ENCODE measurements at regions not wholly inside any gene's neighbourhood (a gene's known extent, or its start where the extent isn't known, plus 50 kb on each side); places are given as distances from the start of the nearest gene placed in this dataset.

DNA sequence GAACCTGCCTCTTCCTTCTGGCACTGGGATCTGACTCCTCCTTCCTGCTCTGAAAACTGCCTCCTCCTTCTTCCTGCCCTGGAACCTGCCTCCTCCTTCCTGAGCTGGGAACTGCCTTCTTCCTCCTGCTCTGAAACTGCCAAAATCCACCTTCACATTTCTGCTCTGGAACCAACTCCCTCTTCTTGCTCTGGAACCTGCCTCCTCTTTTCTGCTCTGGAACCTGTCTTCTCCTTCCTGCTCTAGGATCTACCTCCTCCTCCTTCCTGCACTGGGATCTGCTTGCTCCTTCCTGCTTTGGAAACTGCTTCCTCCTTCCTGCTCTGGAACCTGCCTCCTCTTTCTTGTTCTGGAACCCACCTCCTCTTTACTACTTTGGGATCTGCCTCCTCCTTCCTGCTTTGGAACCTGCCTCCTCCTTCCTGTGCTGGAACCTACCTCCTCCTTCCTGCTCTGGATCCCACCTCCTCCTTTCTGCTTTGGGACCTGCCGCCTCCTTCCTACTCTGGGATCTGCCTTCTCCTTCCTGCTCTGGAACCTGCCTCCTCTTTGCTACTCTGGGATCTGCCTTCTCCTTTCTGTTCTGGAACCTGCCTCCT is 315.5 kb downstream of the PRL start:
- no peak for DNase-seq (ENCODE audit: low read depth in 2 of 3, low spot score in 2 of 3)

DNA sequence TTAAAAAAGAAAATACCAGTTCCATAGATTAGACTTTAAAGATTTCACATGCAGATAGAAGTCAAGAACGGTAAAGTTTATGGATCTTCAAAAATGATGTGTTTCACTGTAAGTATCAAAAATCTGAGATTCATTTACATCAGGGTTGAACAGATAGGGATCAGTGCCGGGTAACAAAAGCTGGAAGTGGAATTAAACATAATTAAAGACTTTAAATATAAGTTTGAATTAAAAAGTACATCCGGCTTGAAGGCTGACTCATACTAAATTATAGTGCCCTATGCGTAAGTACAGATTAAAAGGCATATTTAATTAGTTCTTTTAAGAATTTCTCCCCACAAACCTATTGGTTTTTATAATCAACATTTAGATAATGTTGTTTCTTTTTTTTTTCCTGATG is 312.7 kb downstream of the PRL start:
- DNase-seq (ENCODE audit: low read depth in 2 of 3, low spot score in 2 of 3), result no peak

DNA sequence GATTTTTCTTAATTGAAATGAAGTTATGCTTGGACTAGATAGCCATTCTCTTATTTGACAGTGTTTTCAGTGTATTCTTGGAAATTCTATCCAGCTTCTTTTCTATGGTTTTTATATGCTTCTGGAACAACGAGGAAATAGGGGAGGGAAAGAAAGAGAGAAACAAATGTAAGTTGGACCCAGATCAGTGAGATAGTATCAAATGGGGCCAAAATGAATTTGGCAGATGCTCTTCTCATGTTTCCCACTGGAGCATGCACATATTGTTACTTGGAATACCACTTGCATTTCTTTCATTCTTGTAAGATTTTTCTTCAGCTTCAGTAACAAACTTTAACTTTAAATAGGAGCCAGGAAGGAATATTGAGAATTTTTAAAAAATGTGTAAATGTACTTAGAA is 312.3 kb downstream of the PRL start:
- DNase-seq (ENCODE audit: low read depth in 2 of 3, low spot score in 2 of 3), result no peak

DNA sequence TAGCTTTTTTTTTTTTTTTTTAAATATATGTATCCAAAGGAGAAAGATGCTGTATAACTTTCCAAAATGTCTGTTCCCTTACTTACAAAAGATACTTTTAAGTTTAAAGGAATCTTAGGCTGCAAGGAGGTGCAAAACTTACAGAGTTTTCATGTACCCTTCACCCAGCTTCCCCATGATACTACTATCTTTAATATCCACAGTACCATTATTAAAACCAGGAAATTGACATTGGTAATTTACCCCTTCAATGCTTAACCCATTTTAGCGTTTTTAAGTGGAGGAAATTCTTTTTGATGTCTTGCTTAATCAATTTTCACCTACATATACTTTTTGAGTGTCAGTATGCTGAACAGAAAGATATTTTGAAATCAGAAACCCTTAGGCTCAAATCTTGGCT is 310.9 kb downstream of the PRL start:
- DNase-seq (ENCODE audit: low read depth in 2 of 3, low spot score in 2 of 3), result no peak

DNA sequence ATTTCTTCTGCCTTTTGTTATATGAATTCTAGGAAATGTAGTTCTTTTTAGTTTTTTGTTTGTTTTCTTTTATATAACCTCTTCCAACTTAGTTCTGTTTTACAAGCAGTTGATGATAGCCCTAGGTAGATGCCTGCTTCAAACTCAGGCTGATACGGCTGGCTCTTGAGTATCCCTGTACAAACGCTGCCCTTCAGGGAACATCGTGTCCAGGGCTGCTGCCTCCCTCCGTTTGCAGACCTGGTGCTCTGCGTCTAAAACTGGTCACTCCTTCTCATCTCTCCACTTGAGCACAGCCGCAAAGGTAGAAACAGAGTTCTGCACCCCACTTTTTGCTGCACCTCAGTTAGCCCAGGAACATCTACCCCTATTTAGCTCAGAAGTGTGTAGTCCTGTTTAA is 310.1 kb downstream of the PRL start:
- no peak for DNase-seq (ENCODE audit: low read depth in 2 of 3, low spot score in 2 of 3)

DNA sequence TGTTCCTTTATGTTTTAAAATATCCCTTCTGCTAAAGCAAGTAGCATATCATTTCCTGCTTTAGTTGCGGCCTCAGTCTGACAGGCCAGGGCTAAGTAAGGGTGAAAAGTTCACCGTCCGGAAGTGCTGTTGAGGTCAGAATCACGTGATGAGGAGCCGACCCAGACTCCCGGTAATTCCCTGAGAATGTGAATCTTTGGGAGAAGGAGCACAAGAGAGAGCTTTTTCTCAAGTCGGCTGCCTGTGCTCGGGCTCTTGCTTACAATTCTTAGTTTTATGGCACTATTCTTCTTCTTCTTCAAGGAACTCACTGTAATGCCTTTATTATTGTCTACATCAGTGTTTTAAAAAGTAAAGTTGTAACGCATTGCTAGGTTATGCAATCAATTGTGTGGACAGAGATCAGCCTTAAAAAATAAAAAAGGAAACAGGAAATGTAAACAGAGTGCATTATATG is 309.3 kb downstream of the PRL start:
- peak in 2 of 3 donors; percentile 42 to 68 for DNase-seq (ENCODE audit: low read depth in 2 of 3, low spot score in 2 of 3)

DNA sequence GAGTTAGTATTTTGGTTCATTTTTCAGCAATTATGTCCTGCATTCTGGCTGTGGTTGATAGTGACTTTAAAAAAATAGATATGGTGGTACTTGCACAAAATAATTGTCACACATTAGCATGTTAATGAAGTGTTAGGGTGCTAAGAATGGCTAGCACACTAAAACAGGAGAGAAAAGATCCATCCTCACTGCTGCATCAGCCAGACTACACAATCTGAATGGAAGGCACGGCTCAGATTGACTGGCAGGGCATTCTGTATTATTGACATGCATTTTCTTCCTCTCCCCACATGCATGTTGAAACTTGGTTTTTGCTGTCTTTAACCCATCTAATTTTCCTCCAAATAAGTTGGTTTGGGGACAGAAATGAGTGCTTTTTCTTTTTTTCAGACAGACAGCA is 306.3 kb downstream of the PRL start:
- DNase-seq (ENCODE audit: low read depth in 2 of 3, low spot score in 2 of 3), result no peak

DNA sequence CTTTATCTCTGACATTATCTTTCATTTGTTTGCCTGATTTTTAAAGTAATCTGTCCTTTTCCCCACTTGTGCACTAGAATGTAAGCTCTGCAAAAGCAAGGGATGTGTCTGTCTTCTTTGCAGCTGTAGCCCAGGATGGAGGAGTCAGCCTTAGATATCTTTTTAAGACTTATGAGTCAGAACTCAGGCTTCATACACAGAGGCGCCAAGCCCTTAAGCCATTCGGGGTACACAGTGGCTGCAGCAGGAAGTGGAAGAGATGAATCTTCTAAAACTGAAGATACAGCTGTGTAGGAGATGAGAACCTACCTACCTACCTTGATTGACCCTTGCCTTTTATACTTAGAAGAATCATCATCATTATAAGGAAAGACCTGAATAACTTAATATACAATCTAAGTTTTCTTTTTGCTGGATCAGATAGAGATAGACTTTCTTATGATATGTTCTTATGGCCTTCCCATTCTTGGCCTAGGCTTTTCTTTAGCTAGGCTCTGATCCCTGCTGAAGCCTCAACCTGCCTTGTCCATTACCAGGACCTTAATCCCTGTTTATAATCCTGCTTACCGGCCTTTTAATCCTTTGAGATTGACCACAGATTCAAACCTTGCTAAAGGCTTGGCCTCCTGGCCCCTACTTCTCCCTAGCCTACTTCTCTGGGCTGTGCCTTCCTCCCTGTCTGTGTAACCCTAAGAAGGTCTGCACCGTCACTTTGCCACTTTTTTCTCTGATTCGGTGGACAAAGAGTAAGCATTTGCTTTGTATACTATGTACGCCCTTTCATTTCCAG is 304.5 kb downstream of the PRL start:
- no peak for DNase-seq (ENCODE audit: low read depth in 2 of 3, low spot score in 2 of 3)

DNA sequence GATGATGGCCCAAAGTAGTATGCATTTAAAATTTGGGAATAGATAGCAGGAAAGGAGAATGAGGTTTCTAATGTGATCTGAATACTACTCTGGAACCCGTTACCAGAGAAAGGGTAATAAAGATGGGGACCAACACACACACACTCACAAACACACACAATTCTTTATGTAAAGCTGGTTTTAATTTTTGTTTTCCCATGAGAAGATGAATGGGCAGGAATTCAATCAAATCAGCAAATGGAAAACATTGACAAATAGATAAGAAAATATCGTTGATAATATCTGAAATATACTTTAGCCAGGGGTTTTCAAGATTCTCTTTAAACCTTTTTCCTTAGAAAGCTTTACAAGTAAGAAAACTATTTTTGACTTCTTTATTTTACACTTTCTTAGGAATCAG is 303.0 kb downstream of the PRL start:
- DNase-seq (ENCODE audit: low read depth in 2 of 3, low spot score in 2 of 3), result no peak

DNA sequence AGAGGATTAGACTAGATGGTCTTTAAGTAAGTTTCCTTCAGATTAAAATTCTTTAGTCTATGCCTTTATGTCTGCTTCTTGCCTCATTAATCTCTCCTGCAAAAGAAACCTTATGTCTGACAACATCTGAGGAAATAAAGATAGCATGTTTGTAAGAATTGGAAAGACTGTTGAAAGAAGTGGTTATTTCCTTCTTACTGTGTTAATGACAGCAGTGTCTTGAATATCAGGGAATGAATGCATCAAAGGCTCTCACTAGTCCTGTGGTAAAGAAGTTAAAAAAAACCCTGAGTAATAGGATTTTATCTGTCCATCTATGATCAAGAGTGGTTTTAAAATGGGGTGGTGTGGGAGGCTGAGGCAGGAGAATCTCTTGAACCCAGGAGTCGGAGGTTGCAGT is 302.0 kb downstream of the PRL start:
- no peak for DNase-seq (ENCODE audit: low read depth in 2 of 3, low spot score in 2 of 3)

DNA sequence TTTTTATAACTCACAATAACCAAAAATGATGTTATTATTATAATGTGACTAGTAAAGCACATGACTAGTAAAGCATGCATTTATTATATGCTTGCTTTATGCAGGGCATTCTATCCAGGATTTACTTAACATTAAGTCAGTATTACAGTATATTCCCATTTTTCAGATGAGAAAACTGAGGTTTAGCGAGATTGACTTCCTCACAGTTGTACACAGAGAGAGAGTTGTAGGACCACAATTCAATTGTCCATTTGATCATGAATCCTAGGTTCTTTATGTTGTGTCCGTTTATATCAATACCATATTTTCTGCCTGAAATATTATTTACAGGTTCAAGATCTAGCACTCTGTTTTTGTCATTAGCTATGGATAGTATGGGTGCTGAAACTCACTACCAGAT is 301.5 kb downstream of the PRL start:
- no peak for DNase-seq (ENCODE audit: low read depth in 2 of 3, low spot score in 2 of 3)

DNA sequence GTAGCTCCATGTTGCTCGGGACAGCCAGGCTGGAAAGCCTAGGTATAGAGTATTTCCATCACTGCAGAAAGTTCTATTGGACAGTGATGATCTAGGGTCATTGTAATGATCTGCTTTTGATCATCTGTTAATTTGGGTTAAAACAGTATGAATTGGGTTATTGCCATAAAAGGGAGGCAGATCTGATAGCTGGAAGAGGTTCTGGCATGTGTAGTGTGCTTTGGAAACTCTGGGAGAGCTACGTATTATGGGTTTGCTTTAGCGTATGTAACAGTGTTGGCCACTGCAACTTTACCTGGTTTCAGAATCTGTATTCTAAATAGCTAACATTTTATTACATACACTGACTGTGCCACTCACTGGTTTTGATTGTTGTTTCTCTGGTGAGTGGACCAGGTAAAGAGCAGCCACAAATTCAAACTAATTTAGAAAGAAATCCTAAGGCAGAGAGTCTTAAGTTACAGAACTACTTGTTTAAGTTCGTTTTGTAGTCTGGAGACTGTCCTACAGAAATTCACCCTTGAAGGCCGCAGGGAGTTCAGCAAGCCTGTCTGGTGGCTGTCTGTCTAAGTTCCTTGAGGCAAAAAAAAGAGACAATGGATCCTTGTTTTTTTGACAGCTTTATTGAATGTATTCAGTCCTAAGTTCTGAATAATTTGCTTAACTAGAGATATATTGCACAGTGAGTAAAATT is 300.3 kb downstream of the PRL start:
- no peak for DNase-seq (ENCODE audit: low read depth in 2 of 3, low spot score in 2 of 3)

DNA sequence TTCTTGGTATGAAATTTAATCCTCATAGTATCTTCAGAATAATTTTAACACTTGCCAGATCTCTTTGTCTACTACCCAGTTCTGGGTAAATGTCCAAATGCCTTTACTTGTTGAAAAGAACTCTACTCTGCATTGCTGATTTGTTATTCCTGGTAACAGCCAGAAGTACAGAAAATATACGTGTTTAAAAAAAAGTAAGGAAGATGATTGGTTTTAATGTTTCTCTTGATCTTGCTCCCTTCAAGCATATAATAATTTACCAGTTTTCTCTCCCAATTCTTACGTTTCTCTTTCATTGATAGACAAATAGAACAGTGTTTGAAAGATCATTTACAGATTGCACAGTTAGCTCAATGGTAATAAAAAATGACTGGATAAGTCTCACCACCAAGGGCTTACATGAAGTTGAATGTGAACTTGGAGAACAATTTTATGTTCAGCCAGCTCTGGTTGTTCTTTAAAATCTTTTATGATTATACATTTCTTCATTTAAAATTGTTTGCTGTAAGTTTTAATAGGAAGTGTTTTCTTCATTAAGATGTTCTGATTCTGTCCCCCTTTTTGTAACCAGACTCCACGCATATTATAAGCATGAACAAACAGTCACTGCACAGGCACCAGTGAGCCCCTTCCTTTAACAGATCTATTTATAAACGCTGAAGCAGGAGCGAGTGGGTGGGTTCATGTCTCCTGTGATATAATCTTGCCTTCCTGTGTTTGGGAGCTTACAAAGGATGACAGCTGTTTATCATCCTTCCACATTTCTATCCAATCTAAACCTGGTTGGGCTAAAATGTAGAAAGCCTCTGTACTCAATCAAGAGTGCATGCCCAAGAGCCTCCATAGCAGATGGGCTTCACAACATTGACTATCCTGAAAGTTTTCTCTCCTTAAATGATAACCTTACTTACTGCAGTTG is 299.5 kb downstream of the PRL start:
- DNase-seq (ENCODE audit: low read depth in 2 of 3, low spot score in 2 of 3), result peak in 1 of 3 donors; percentile 10

DNA sequence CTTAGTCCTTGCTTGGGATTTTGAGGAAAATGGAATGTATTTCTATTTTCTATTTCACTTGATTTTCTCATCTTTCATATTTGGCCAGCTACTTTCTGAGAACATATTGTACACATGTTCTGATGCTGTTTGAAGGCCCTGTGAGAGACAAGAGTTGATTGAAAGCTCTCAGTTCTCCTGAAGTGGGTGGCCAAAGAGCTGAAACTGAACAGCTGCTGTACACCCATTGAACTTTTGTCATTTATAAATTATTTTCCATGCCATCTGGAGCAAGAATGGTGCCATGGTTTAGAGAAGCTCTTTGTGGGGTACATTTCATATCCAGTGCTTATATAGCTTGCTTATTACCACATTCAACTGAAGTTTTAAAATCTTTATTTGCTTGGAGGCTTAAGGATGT is 298.3 kb downstream of the PRL start:
- no peak for DNase-seq (ENCODE audit: low read depth in 2 of 3, low spot score in 2 of 3)

DNA sequence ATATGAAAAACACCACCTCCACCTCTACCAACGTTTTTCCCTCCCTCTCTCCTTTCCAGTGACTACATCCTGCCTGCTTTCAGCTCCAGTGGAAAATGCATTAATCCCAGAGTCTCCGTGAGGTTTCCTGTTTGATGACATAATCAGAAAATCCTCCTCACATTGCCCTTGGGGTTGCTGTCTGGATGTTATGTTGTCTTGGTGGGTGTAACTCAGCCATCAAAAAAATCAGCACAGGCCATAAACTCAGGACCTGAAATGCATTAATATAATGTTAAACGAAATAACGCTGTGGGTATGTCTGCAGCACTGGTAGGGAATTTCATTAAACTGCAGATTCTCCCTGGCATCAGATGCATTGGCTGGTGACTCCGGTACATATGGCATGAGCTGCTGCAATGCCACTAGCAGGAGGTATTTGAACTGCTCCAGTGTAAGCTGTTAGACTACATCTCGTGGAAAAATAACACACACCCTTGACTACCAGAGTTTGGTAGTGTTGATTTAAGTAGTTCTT is 297.8 kb downstream of the PRL start:
- no peak for DNase-seq (ENCODE audit: low read depth in 2 of 3, low spot score in 2 of 3)

DNA sequence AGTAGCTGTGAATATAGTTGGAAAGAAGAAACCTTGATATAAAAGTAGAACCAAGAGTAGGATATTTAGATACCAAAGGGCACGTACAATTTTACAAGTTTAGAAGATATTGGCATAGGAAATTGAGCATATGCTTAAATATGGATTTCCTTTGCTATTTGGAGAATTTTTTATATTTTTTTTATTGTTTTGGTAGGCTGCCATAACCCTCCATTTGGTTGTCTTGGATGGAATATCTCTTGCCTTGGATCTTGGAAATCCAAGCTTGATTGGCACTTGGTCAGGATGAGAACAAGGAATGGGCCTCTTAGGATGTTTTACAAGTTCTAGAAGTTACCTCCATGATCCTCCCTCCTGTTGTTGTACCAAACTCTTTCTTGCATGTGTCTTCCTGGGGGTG is 297.1 kb downstream of the PRL start:
- no peak for DNase-seq (ENCODE audit: low read depth in 2 of 3, low spot score in 2 of 3)

DNA sequence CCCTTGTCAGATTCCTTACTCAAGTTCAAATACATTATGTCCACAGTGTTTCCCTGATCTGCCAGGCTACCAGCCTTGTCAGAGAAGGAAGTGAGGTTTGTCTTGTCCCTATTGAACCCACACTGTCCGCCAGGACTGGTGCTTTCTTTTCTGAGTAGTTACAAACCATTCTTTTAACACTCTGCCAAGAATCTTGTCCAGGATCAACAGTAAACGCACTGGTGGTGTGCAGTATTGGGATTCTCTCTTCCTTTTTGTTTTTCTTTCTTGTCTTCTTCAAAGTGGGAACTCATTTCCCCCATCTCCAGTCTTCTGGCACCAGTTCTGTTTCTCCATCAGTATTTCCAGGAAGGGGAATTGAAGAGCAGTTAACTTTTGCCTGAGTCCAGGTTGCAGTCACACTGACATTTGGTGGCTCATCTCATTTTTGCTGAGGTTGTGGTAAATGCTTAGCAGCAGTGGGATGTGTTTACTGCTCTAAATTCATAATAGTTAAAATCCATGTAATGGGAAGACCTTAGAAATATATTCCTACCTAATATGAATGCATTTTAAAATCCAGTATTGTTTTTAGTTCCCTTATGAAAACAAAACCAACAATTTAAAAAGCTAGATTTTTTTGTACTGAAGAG is 295.3 kb downstream of the PRL start:
- no peak for DNase-seq (ENCODE audit: low read depth in 2 of 3, low spot score in 2 of 3)

DNA sequence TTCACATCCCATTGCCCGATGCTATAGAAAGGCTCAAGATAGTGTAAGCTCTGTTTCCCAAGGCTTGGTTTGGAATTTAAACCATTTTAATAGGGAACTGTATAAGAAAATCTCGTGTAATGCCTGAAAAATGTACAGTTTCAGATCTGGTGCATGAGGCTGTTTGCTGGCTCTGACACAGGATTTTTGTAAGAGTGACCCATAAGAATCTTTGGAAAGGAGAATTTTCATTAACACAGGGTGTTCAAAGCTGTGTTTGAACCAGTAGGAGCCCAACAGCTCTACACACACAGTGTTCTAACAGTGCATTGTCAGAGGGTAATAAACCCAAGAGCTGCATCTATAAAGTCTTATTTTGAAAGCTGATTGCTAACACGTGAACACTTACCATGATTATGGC is 293.5 kb downstream of the PRL start:
- DNase-seq (ENCODE audit: low read depth in 2 of 3, low spot score in 2 of 3), result no peak

DNA sequence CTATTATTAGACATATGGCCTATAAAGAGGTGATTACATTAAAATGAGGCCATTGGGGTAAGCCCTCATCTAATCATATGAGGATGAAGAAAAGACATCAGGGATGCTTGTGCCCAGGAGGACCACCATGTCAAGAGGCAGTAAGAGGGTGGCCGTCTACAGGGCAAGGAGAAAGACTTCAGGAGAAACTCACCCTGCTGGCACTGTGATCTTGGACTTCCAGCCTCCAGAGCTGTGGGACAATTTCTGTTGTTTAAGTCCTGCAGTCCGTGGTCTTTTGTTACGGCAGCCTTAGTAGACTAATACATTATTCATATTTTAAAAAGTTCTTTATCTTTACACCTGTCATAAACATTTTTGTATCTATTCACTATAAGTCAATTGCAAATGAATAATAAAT is 290.0 kb downstream of the PRL start:
- DNase-seq (ENCODE audit: low read depth in 2 of 3, low spot score in 2 of 3), result no peak

DNA sequence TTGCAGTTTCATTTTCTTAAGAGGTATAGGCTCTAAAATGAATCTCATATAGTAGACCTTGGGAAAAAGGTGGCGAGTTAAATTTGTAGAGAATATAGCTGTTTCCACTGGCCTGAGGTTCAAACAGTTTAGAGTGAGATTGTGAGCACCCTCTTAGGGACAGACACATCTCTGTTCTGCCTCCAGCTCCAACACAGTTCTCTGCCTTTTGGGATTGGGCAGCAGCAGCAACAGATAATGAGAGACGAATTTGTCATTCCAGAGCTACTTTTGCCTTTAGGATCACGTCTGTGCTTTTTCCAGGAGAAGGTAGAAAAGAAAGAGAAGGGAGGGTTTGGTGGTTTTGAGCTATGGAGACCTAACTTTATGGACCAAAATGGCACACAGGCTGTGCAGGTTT is 289.4 kb downstream of the PRL start:
- DNase-seq (ENCODE audit: low read depth in 2 of 3, low spot score in 2 of 3), result no peak

All from hematopoietic multipotent progenitor cell (in vitro differentiated cells).